ENCODE measurements at regions not wholly inside any gene's neighbourhood (a gene's known extent, or its start where the extent isn't known, plus 50 kb on each side); places are given as distances from the start of the nearest gene placed in this dataset.

GRCh38 chr4:19657856-19658255, 593.8 kb upstream of the SLIT2 start:
- TF ChIP-seq CTCF (IDR thresholded peaks at IDR 0.05) = no peak
- H3K27ac ChIP-seq = no peak overlapping the region
- intact Hi-C loops (cut with DNase I) = no loop called here
- H3K4me1 ChIP-seq = no peaks in the 10 kb centered on the region
- no peak overlapping the region for H3K4me3 ChIP-seq
- no peak for DNase-seq (ENCODE audit: low spot score in 2 of 2)
- no peaks in the 10 kb centered on the region for H3K27me3 ChIP-seq
- no peaks in the 10 kb centered on the region for H3K9me3 ChIP-seq
- H3K36me3 ChIP-seq = no peaks in the 10 kb centered on the region

- no peak for TF ChIP-seq CTCF (IDR thresholded peaks at IDR 0.05)
- H3K4me3 ChIP-seq = no peak overlapping the region
- no peaks in the 10 kb centered on the region for H3K36me3 ChIP-seq
- intact Hi-C loops (cut with DNase I) = no loop called here
- no peaks in the 10 kb centered on the region for H3K9me3 ChIP-seq
- no peak overlapping the region for H3K27ac ChIP-seq
- no peaks in the 10 kb centered on the region for H3K4me1 ChIP-seq
- no peak for DNase-seq (ENCODE audit: low spot score in 2 of 2)
- H3K27me3 ChIP-seq = no peaks in the 10 kb centered on the region
These were observed 596.0 kb upstream of the SLIT2 start for GRCh38 chr4:19655666-19656065.

GRCh38 chr4:19650903-19651864, 600.5 kb upstream of the SLIT2 start:
- no peak for TF ChIP-seq CTCF (IDR thresholded peaks at IDR 0.05)
- no peak overlapping the region for H3K27ac ChIP-seq
- no peaks in the 10 kb centered on the region for H3K36me3 ChIP-seq
- H3K27me3 ChIP-seq = no peaks in the 10 kb centered on the region
- H3K4me1 ChIP-seq = no peaks in the 10 kb centered on the region
- H3K9me3 ChIP-seq = no peaks in the 10 kb centered on the region
- H3K4me3 ChIP-seq = no peak overlapping the region
- DNase-seq (ENCODE audit: low spot score in 2 of 2) = no peak
- intact Hi-C loops (cut with DNase I) = no loop called here

GRCh38 chr4:19645589-19645988, 606.1 kb upstream of the SLIT2 start:
- no peaks in the 10 kb centered on the region for H3K4me1 ChIP-seq
- no peak for DNase-seq (ENCODE audit: low spot score in 2 of 2)
- H3K4me3 ChIP-seq = no peak overlapping the region
- intact Hi-C loops (cut with DNase I) = no loop called here
- no peaks in the 10 kb centered on the region for H3K9me3 ChIP-seq
- TF ChIP-seq CTCF (IDR thresholded peaks at IDR 0.05) = no peak
- H3K36me3 ChIP-seq = no peaks in the 10 kb centered on the region
- H3K27ac ChIP-seq = no peak overlapping the region
- no peaks in the 10 kb centered on the region for H3K27me3 ChIP-seq

GRCh38 chr4:19636451-19636850, 615.3 kb upstream of the SLIT2 start:
- Histone ChIP-seq H3K27ac (no peak overlapping the region), H3K27me3 (no peaks in the 10 kb centered on the region), H3K4me1 (no peaks in the 10 kb centered on the region), H3K4me3 (no peak overlapping the region), H3K9me3 (no peaks in the 10 kb centered on the region), H3K36me3 (no peaks in the 10 kb centered on the region)
- intact Hi-C loops (cut with DNase I) = no loop called here
- no peak for TF ChIP-seq CTCF (IDR thresholded peaks at IDR 0.05)
- DNase-seq (ENCODE audit: low spot score in 2 of 2) = no peak

Measured in ascending aorta (tissue), 2 donors.